ENCODE measurements at regions not wholly inside any gene's neighbourhood (a gene's known extent, or its start where the extent isn't known, plus 50 kb on each side); places are given as distances from the start of the nearest gene placed in this dataset.

DNA sequence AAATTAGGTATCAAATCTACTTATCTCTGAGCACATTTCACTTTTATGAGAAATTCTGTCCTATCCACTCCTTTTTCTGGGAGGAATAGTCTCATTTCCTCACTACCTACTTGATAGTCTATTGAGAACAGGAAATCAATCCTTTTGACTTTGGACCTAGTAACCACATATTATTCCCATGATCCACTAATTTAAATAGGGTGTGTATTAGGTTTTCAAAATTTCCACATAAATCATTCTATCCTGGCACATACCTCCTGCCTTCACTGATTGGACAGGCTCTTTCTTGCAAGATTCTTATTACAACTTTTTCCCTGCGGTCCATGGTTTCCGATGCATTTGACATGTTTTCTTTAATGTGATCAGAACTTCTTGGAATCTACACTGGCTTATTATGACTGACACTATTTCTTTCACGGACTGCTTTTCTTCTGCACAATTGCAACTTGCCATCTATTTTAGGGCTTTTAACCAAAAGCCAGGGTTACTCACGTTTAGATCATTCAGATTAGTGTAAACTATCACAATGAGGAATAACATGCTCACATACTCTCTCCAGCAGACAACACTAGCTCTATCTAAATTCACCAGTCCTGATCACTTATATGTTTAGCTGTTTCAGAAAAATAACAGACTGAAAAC, 419.9 kb upstream of the SLIT2 start:
- Mint-ChIP-seq H3K36me3 (ENCODE audit: insufficient read depth in 1 of 3, low read depth in 3 of 3) (no peaks in the 10 kb centered on the region), H3K27me3 (ENCODE audit: low read depth) (no peaks in the 10 kb centered on the region), H3K4me1 (peaks cover 5 to 8% of the 10 kb centered on the region in 2 experiments; a peak in 3 of 4 replicates), H3K27ac (no peak overlapping the region), H3K9me3 (no peaks in the 10 kb centered on the region; a peak in 1 of 5 replicates), H3K4me3 (no peak overlapping the region)
- Histone ChIP-seq H3K56ac (ENCODE audit: insufficient read length, low read depth, low read length) (no peak overlapping the region), H2BK5ac (ENCODE audit: insufficient read length, low read length) (no peak overlapping the region), H2AK5ac (ENCODE audit: insufficient read length, low read length) (no peak overlapping the region), H3K27ac (ENCODE audit: insufficient read length, low read depth, low read length) (no peak overlapping the region), H3K4ac (ENCODE audit: low read depth, low read length) (no peak overlapping the region), H3K27me3 (ENCODE audit: insufficient read depth, low read length) (no peaks in the 10 kb centered on the region), H2AFZ (ENCODE audit: low read length) (no peak overlapping the region), H2BK20ac (ENCODE audit: low read depth, low read length, poor library complexity, severe bottlenecking) (no peak overlapping the region), H2BK120ac (ENCODE audit: low read depth, low read length, poor library complexity, severe bottlenecking) (no peak overlapping the region), H3K79me1 (ENCODE audit: insufficient read depth, low read depth, low read length, poor library complexity, severe bottlenecking) (no peaks in the 10 kb centered on the region), H4K8ac (replicated peaks; ENCODE audit: insufficient read length, low read depth, low read length) (no peak overlapping the region), H4K20me1 (ENCODE audit: control insufficient read depth, insufficient read depth, insufficient read length) (no peaks in the 10 kb centered on the region), H3K79me2 (ENCODE audit: insufficient read depth, low read length) (no peaks in the 10 kb centered on the region), H2BK15ac (ENCODE audit: low read depth, low read length) (no peak overlapping the region), H2BK12ac (ENCODE audit: insufficient read length, low read depth, low read length) (no peak overlapping the region), H3K9ac (ENCODE audit: extremely low read depth, insufficient read length, low read length) (no peak overlapping the region), H3K23ac (ENCODE audit: insufficient read length, low read depth, low read length) (no peak overlapping the region), H4K91ac (ENCODE audit: insufficient read length, low read depth, low read length) (no peak overlapping the region), H3K9me3 (ENCODE audit: control insufficient read depth, low read depth, low read length) (no peaks in the 10 kb centered on the region), H3K4me1 (ENCODE audit: insufficient read depth, low read length) (no peaks in the 10 kb centered on the region), H3K14ac (ENCODE audit: insufficient read depth, low read length) (no peak overlapping the region), H3T11ph (ENCODE audit: low read length) (no peak overlapping the region), H3K18ac (ENCODE audit: insufficient read length, low read depth, low read length) (no peak overlapping the region), H3K4me2 (ENCODE audit: insufficient read depth, insufficient read length, low read length) (no peak overlapping the region), H4K5ac (ENCODE audit: insufficient read length, low read depth, low read length) (no peak overlapping the region), H3K23me2 (ENCODE audit: insufficient read length, low read depth, low read length, poor library complexity, severe bottlenecking) (no peaks in the 10 kb centered on the region)
- TF ChIP-seq, protein P1, sequence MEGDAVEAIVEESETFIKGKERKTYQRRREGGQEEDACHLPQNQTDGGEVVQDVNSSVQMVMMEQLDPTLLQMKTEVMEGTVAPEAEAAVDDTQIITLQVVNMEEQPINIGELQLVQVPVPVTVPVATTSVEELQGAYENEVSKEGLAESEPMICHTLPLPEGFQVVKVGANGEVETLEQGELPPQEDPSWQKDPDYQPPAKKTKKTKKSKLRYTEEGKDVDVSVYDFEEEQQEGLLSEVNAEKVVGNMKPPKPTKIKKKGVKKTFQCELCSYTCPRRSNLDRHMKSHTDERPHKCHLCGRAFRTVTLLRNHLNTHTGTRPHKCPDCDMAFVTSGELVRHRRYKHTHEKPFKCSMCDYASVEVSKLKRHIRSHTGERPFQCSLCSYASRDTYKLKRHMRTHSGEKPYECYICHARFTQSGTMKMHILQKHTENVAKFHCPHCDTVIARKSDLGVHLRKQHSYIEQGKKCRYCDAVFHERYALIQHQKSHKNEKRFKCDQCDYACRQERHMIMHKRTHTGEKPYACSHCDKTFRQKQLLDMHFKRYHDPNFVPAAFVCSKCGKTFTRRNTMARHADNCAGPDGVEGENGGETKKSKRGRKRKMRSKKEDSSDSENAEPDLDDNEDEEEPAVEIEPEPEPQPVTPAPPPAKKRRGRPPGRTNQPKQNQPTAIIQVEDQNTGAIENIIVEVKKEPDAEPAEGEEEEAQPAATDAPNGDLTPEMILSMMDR (conservative IDR thresholded peaks at IDR 0.05), result no peak
- no CpG with 5 or more reads among the region's 4 CpGs for WGBS (ENCODE audit: extremely low coverage, insufficient read length, low lambda C conversion rate)
- DNase-seq, result no peak
